B cell (primary cell): ENCODE measurements at regions not wholly inside any gene's neighbourhood (a gene's known extent, or its start where the extent isn't known, plus 50 kb on each side); places are given as distances from the start of the nearest gene placed in this dataset.

Source experiments
- ATAC-seq: fragments of 200-7000 bp; cut with Tn5 transposase; one replicate; pipeline ENCODE4 v1.10.0; 2021; ENCODE audit warnings: low read depth, mild to moderate bottlenecking, moderate number of reproducible peaks, moderate library complexity
- CTCF ChIA-PET: fragments of 350-600 bp; sonication (Branson Sonifier 250); formaldehyde crosslinking; loops from one replicate; lab custom pipeline; 2021; ENCODE audit warnings: antibody characterized with exemption, inconsistent platforms; lab: Charles Lee
- POLR2A ChIA-PET: fragments of 350-600 bp; sonication (Branson Sonifier 250); formaldehyde crosslinking; loops from one replicate; lab custom pipeline; 2021; ENCODE audit warnings: antibody characterized with exemption; lab: Charles Lee
- DNase-seq: peaks from one replicate; pipeline ENCODE4 v3.0.0; 2013
- H2AFZ ChIP-seq: 2 replicates; pipeline ENCODE4 v1.6.1; 2012; ENCODE audit warnings: mild to moderate bottlenecking, low read depth, low read length; ENCODE audit not compliant: insufficient read depth, poor library complexity, severe bottlenecking
- H3K27ac ChIP-seq, 2 donors: 1 replicate in 1 of 2; 2 replicates in 1 of 2; pipeline ENCODE4 v1.5.1; 2012 to 2013; ENCODE audit warnings: low read length in 2 of 2, mild to moderate bottlenecking in 2 of 2, moderate library complexity in 1 of 2
- H3K27me3 ChIP-seq, 4 experiments: fragments of 200-600 bp in 1 of 4; sonication (generic) in 1 of 4; replicated peaks in 1 of 4; 1 replicate in 2 of 4; 2 replicates in 2 of 4; pipeline versions ENCODE4 v1.6.1 to v1.7.0; 2013 to 2016; ENCODE audit warnings: low read length in 3 of 4, mild to moderate bottlenecking in 2 of 4, mixed read lengths in 1 of 4, moderate library complexity in 1 of 4; ENCODE audit not compliant: insufficient read depth in 4 of 4, control insufficient read depth in 3 of 4; ENCODE audit errors: control extremely low read depth in 1 of 4
- H3K36me3 ChIP-seq, 2 experiments: replicated peaks in 1 of 2; 1 replicate in 1 of 2; 2 replicates in 1 of 2; pipeline versions ENCODE4 v1.6.1 to v1.7.1; 2013; ENCODE audit warnings: low read length in 1 of 2; ENCODE audit not compliant: insufficient read depth in 2 of 2, control insufficient read depth in 1 of 2; ENCODE audit errors: control extremely low read depth in 1 of 2, extremely low read depth in 1 of 2
- H3K4me1 ChIP-seq, 2 donors: fragments of 200-600 bp in 1 of 2; sonication (generic) in 1 of 2; 1 replicate in 1 of 2; 2 replicates in 1 of 2; pipeline versions ENCODE4 v1.5.1 to v1.6.1; 2013 to 2017; ENCODE audit warnings: low read length in 2 of 2; ENCODE audit not compliant: control insufficient read depth in 2 of 2, insufficient read depth in 2 of 2
- H3K4me2 ChIP-seq: replicated peaks from 2 replicates; pipeline ENCODE3; 2012; ENCODE audit warnings: mild to moderate bottlenecking, low read depth, low read length; ENCODE audit not compliant: poor library complexity, severe bottlenecking
- H3K4me3 ChIP-seq, 5 experiments: fragments of 200-600 bp in 1 of 5; sonication (generic) in 1 of 5; 1 replicate in 3 of 5; 2 replicates in 2 of 5; pipeline versions ENCODE4 v1.5.1 to v1.7.0; 2011 to 2016; ENCODE audit warnings: low read length in 4 of 5, mild to moderate bottlenecking in 4 of 5, low read depth in 2 of 5, control low read depth in 1 of 5, moderate library complexity in 1 of 5; ENCODE audit not compliant: insufficient read depth in 1 of 5; ENCODE audit errors: control extremely low read depth in 1 of 5, extremely low read depth in 1 of 5
- H3K79me2 ChIP-seq: fragments of 200-600 bp; sonication (generic); one replicate; pipeline ENCODE4 v1.6.0; 2016; ENCODE audit warnings: low read length; ENCODE audit not compliant: control insufficient read depth, insufficient read depth
- H3K9ac ChIP-seq: fragments of 200-600 bp; sonication (generic); 2 replicates; pipeline ENCODE4 v1.6.1; 2017; ENCODE audit warnings: mild to moderate bottlenecking, low read length, moderate library complexity
- H3K9me3 ChIP-seq, 3 donors: one replicate each; pipeline versions ENCODE4 v1.6.1 to v1.7.1; 2013; ENCODE audit warnings: low read length in 2 of 3; ENCODE audit not compliant: control insufficient read depth in 2 of 3, insufficient read depth in 1 of 3; ENCODE audit errors: control extremely low read depth in 1 of 3
- H4K20me1 ChIP-seq: 2 replicates; pipeline ENCODE4 v1.6.0; 2012; ENCODE audit warnings: mild to moderate bottlenecking, low read length; ENCODE audit not compliant: insufficient read depth, control insufficient read depth, poor library complexity, severe bottlenecking
- H3K27ac Mint-ChIP-seq: one replicate; pipeline ENCODE4 v1.8.0; 2021; ENCODE audit warnings: mixed read lengths
- H3K27me3 Mint-ChIP-seq: one replicate; pipeline ENCODE4 v1.8.0; 2021; ENCODE audit warnings: mixed read lengths
- H3K4me1 Mint-ChIP-seq: one replicate; pipeline ENCODE4 v1.8.0; 2021; ENCODE audit warnings: mixed read lengths
- H3K4me3 Mint-ChIP-seq: one replicate; pipeline ENCODE4 v1.8.0; 2021; ENCODE audit warnings: mixed read lengths
- H3K9me3 Mint-ChIP-seq: one replicate; pipeline ENCODE4 v1.8.0; 2022; ENCODE audit warnings: mixed read lengths; ENCODE audit not compliant: insufficient read depth
- CTCF ChIP-seq: fragments of 200-600 bp; IDR thresholded peaks from one replicate; pipeline ENCODE4 v1.8.0; 2022; ENCODE audit warnings: antibody characterized with exemption, mild to moderate bottlenecking
- EZH2 ChIP-seq: IDR thresholded peaks from 2 replicates; pipeline ENCODE4 v1.6.1; 2012; ENCODE audit warnings: borderline replicate concordance, low read depth, mild to moderate bottlenecking, moderate library complexity, low read length; ENCODE audit not compliant: insufficient read depth, poor library complexity, severe bottlenecking
- WGBS: methylation state at CpG from one replicate; pipeline ENCODE4 v1.1.5; 2013; ENCODE audit warnings: missing lambda C conversion rate; ENCODE audit not compliant: insufficient coverage; 5-methylcytosine and 5-hydroxymethylcytosine counted together
- intact Hi-C: fragments of 100-400 bp; cut with micrococcal nuclease; formaldehyde crosslinking; loops from one replicate; pipeline ENCODE4 v1.10.0; 2022

GRCh38 chr3:162152636-162153035, 656.0 kb downstream of the OTOL1 start:
- ATAC-seq = no peak
- no peaks in the 10 kb centered on the region for H3K4me1 ChIP-seq
- no peak overlapping the region for H2AFZ ChIP-seq
- intact Hi-C loops = no loop called here
- DNase-seq = no peak
- Mint-ChIP-seq H3K4me1 (no peaks in the 10 kb centered on the region), H3K9me3 (no peaks in the 10 kb centered on the region), H3K27ac (no peak overlapping the region), H3K27me3 (no peaks in the 10 kb centered on the region), H3K4me3 (no peak overlapping the region)
- H3K9ac ChIP-seq = no peak overlapping the region
- WGBS = no CpG with 5 or more reads among the region's 2 CpGs
- TF ChIP-seq CTCF = no peak
- no peak for TF ChIP-seq EZH2
- H3K36me3 ChIP-seq = no peaks in the 10 kb centered on the region
- H3K27ac ChIP-seq = no peak overlapping the region
- POLR2A ChIA-PET = no interaction called here
- H4K20me1 ChIP-seq = no peaks in the 10 kb centered on the region
- no peaks in the 10 kb centered on the region for H3K79me2 ChIP-seq
- H3K27me3 ChIP-seq = no peaks in the 10 kb centered on the region
- no peaks in the 10 kb centered on the region for H3K9me3 ChIP-seq
- CTCF ChIA-PET = no interaction called here
- H3K4me2 ChIP-seq = no peak overlapping the region
- H3K4me3 ChIP-seq = no peak overlapping the region

- no peaks in the 10 kb centered on the region for H4K20me1 ChIP-seq
- H3K9me3 Mint-ChIP-seq = no peaks in the 10 kb centered on the region
- peaks cover 0 to 10% (median 0%) of the 10 kb centered on the region in 3 donors for H3K9me3 ChIP-seq
- H3K27ac ChIP-seq = no peak overlapping the region
- no peak overlapping the region for H3K27ac Mint-ChIP-seq
- H3K27me3 ChIP-seq = no peaks in the 10 kb centered on the region
- H3K4me3 ChIP-seq = no peak overlapping the region
- no peaks in the 10 kb centered on the region for H3K27me3 Mint-ChIP-seq
- intact Hi-C loops = no loop called here
- no peaks in the 10 kb centered on the region for H3K4me1 Mint-ChIP-seq
- ATAC-seq = no peak
- TF ChIP-seq EZH2 = no peak
- no peak for TF ChIP-seq CTCF
- POLR2A ChIA-PET = no interaction called here
- H3K36me3 ChIP-seq = no peaks in the 10 kb centered on the region
- CTCF ChIA-PET = no interaction called here
- no peak overlapping the region for H2AFZ ChIP-seq
- H3K4me1 ChIP-seq = no peaks in the 10 kb centered on the region
- no peak overlapping the region for H3K9ac ChIP-seq
- H3K4me2 ChIP-seq = no peak overlapping the region
- no peak for DNase-seq
- no peaks in the 10 kb centered on the region for H3K79me2 ChIP-seq
- no peak overlapping the region for H3K4me3 Mint-ChIP-seq
Measured at GRCh38 chr3:162161595-162161994, 665.0 kb downstream of the OTOL1 start.
